IMR-90 (cell line): ENCODE measurements at regions not wholly inside any gene's neighbourhood (a gene's known extent, or its start where the extent isn't known, plus 50 kb on each side); places are given as distances from the start of the nearest gene placed in this dataset.

Experiments used
- ATAC-seq: fragments of 200-7000 bp; cut with Tn5 transposase; 2 replicates; pipeline ENCODE4 v1.9.1; 2020; ENCODE audit warnings: low read depth, mild to moderate bottlenecking, moderate library complexity
- BruUV-seq: library from RNA; stranded (reverse); fragments of 400-500 nt; replicated peaks from 2 replicates; lab custom pipeline; 2021; lab: Mats Ljungman, UMichigan
- CTCF ChIA-PET: fragments of 300-600 bp; formaldehyde crosslinking; extraction: SDS; loops from one replicate; lab custom pipeline; 2021; ENCODE audit warnings: antibody characterized with exemption; lab: Yijun Ruan, JAX
- POLR2A ChIA-PET: fragments of 300-600 bp; sonication (Branson Sonifier 250); formaldehyde crosslinking; loops from one replicate; lab custom pipeline; 2022; ENCODE audit warnings: antibody characterized with exemption; ENCODE audit not compliant: unreplicated experiment; lab: Charles Lee
- DNase-seq: peaks from one replicate; pipeline ENCODE4 v3.0.0; 2013
- H2AFZ ChIP-seq: replicated peaks from 2 replicates; pipeline ENCODE3; 2013; ENCODE audit warnings: low read length, mild to moderate bottlenecking; ENCODE audit not compliant: poor library complexity
- H2AK5ac ChIP-seq: 2 replicates; pipeline ENCODE4 v1.6.1; 2013; ENCODE audit warnings: low read depth, low read length, inconsistent platforms
- H2AK9ac ChIP-seq: replicated peaks from 2 replicates; pipeline ENCODE3; 2013; ENCODE audit warnings: mild to moderate bottlenecking, low read depth, low read length, moderate library complexity; ENCODE audit not compliant: poor library complexity
- H2BK120ac ChIP-seq: 2 replicates; pipeline ENCODE4 v1.6.1; 2013; ENCODE audit warnings: low read depth, low read length, inconsistent platforms
- H2BK15ac ChIP-seq: 3 replicates; pipeline ENCODE4 v1.6.1; 2013; ENCODE audit warnings: low read depth, low read length, inconsistent platforms
- H2BK20ac ChIP-seq: 2 replicates; pipeline ENCODE4 v1.6.1; 2013; ENCODE audit warnings: low read depth, mild to moderate bottlenecking, inconsistent platforms, low read length, moderate library complexity
- H2BK5ac ChIP-seq: 2 replicates; pipeline ENCODE4 v1.6.1; 2013; ENCODE audit warnings: mild to moderate bottlenecking, low read depth, low read length, inconsistent platforms; ENCODE audit not compliant: poor library complexity, severe bottlenecking
- H3K14ac ChIP-seq: replicated peaks from 2 replicates; pipeline ENCODE4 v1.6.1; 2013; ENCODE audit warnings: low read depth, low read length, inconsistent platforms
- H3K18ac ChIP-seq: 2 replicates; pipeline ENCODE4 v1.6.1; 2013; ENCODE audit warnings: low read depth, low read length, control low read depth
- H3K23ac ChIP-seq: 2 replicates; pipeline ENCODE4 v1.6.1; 2013; ENCODE audit warnings: low read depth, low read length, inconsistent platforms
- H3K27ac ChIP-seq: 2 replicates; pipeline ENCODE4 v1.5.1; 2013; ENCODE audit warnings: mild to moderate bottlenecking, control low read depth, low read length; ENCODE audit not compliant: insufficient read depth
- H3K27me3 ChIP-seq: 2 replicates; pipeline ENCODE4 v1.6.1; 2013; ENCODE audit warnings: low read length; ENCODE audit not compliant: control insufficient read depth, insufficient read depth
- H3K36me3 ChIP-seq: 2 replicates; pipeline ENCODE4 v1.6.1; 2013; ENCODE audit warnings: low read length, mixed read lengths; ENCODE audit not compliant: control insufficient read depth, insufficient read depth
- H3K4ac ChIP-seq: 2 replicates; pipeline ENCODE4 v1.6.1; 2013; ENCODE audit warnings: low read depth, low read length, inconsistent platforms
- H3K4me1 ChIP-seq: 2 replicates; pipeline ENCODE4 v1.6.1; 2013; ENCODE audit warnings: low read length, mixed read lengths; ENCODE audit not compliant: control insufficient read depth, insufficient read depth
- H3K4me2 ChIP-seq: 2 replicates; pipeline ENCODE4 v1.6.1; 2013; ENCODE audit warnings: low read depth, mild to moderate bottlenecking, control low read depth, low read length, moderate library complexity
- H3K4me3 ChIP-seq: 2 replicates; pipeline ENCODE4 v1.5.1; 2013; ENCODE audit warnings: low read depth, mild to moderate bottlenecking, control low read depth, low read length, moderate library complexity; ENCODE audit not compliant: insufficient read depth
- H3K56ac ChIP-seq: 2 replicates; pipeline ENCODE4 v1.6.1; 2013; ENCODE audit warnings: low read length, inconsistent platforms; ENCODE audit not compliant: insufficient read depth; ENCODE audit errors: extremely low read depth
- H3K79me1 ChIP-seq, 2 experiments: 2 replicates each; pipeline ENCODE4 v1.6.1; 2013; ENCODE audit warnings: low read length in 2 of 2, inconsistent platforms in 1 of 2, low read depth in 1 of 2
- H3K9ac ChIP-seq: 2 replicates; pipeline ENCODE4 v1.6.1; 2013; ENCODE audit warnings: low read depth, low read length, control low read depth
- H3K9me1 ChIP-seq: 2 replicates; pipeline ENCODE4 v1.6.1; 2013; ENCODE audit warnings: low read length, inconsistent platforms; ENCODE audit not compliant: insufficient read depth
- H3K9me3 ChIP-seq: 2 replicates; pipeline ENCODE4 v1.6.1; 2013; ENCODE audit warnings: low read length; ENCODE audit not compliant: control insufficient read depth, insufficient read depth
- H4K20me1 ChIP-seq: 2 replicates; pipeline ENCODE4 v1.6.1; 2013; ENCODE audit warnings: low read length, inconsistent platforms; ENCODE audit not compliant: insufficient read depth
- H4K5ac ChIP-seq: 2 replicates; pipeline ENCODE4 v1.6.1; 2013; ENCODE audit warnings: mild to moderate bottlenecking, low read depth, low read length, control low read depth
- H4K8ac ChIP-seq, 2 experiments: 2 replicates each; pipeline ENCODE4 v1.6.1; 2013; ENCODE audit warnings: low read depth in 2 of 2, low read length in 2 of 2, control low read depth in 1 of 2, inconsistent platforms in 1 of 2
- H4K91ac ChIP-seq: 2 replicates; pipeline ENCODE4 v1.6.1; 2013; ENCODE audit warnings: low read depth, low read length, inconsistent platforms; ENCODE audit not compliant: insufficient read depth
- BHLHE40 ChIP-seq: fragments of 150-350 bp; IDR thresholded peaks from 2 replicates; pipeline ENCODE4 v1.6.1; 2016; ENCODE audit warnings: mild to moderate bottlenecking, low read depth, low read length
- CEBPB ChIP-seq: IDR thresholded peaks from 2 replicates; pipeline ENCODE4 v1.6.1; 2012; ENCODE audit warnings: low read depth, low read length, improper control_type of control experiment
- CHD1 ChIP-seq: IDR thresholded peaks from 2 replicates; pipeline ENCODE4 v1.6.1; 2012; ENCODE audit warnings: low read depth, low read length, improper control_type of control experiment
- CTCF ChIP-seq: conservative IDR thresholded peaks from 2 replicates; pipeline ENCODE4 v1.5.1; 2012; ENCODE audit warnings: mild to moderate bottlenecking, low read depth, low read length, improper control_type of control experiment
- FOS ChIP-seq: fragments of 150-350 bp; IDR thresholded peaks from 2 replicates; pipeline ENCODE4 v1.6.1; 2016; ENCODE audit warnings: low read depth, low read length
- MAFK ChIP-seq: IDR thresholded peaks from 2 replicates; pipeline ENCODE4 v1.6.1; 2012; ENCODE audit warnings: low read depth, low read length, improper control_type of control experiment
- MAZ ChIP-seq: IDR thresholded peaks from 2 replicates; pipeline ENCODE4 v1.6.1; 2012; ENCODE audit warnings: low read depth, mild to moderate bottlenecking, low read length, improper control_type of control experiment, moderate library complexity, borderline replicate concordance
- MXI1 ChIP-seq: IDR thresholded peaks from 2 replicates; pipeline ENCODE4 v1.6.1; 2012; ENCODE audit warnings: low read depth, mild to moderate bottlenecking, low read length, moderate library complexity, borderline replicate concordance
- NFE2L2 ChIP-seq: fragments of 150-350 bp; IDR thresholded peaks from 2 replicates; pipeline ENCODE4 v1.6.1; 2016; ENCODE audit warnings: low read depth, mild to moderate bottlenecking, low read length
- POLR2A ChIP-seq: IDR thresholded peaks from 2 replicates; pipeline ENCODE4 v1.6.1; 2012; ENCODE audit warnings: mild to moderate bottlenecking, low read depth, low read length
- RAD21 ChIP-seq: IDR thresholded peaks from 2 replicates; pipeline ENCODE4 v1.6.1; 2012; ENCODE audit warnings: low read length, improper control_type of control experiment
- RCOR1 ChIP-seq: IDR thresholded peaks from 2 replicates; pipeline ENCODE4 v1.6.1; 2012; ENCODE audit warnings: mild to moderate bottlenecking, low read length, improper control_type of control experiment; ENCODE audit not compliant: insufficient replicate concordance
- SMC3 ChIP-seq: fragments of 150-350 bp; IDR thresholded peaks from 2 replicates; pipeline ENCODE4 v1.6.1; 2016; ENCODE audit warnings: low read depth, mild to moderate bottlenecking, antibody characterized with exemption, low read length, moderate library complexity
- WGBS, 2 experiments: methylation state at CpG; one replicate each; pipeline versions ENCODE4 v1.1.5 to v1.1.7; 2013; ENCODE audit warnings: missing lambda C conversion rate in 2 of 2; ENCODE audit not compliant: insufficient read length in 1 of 2; ENCODE audit errors: extremely low coverage in 2 of 2; 5-methylcytosine and 5-hydroxymethylcytosine counted together
- dilution Hi-C: fragments of 300-500 bp; cut with HindIII; formaldehyde crosslinking; loops from one replicate; pipeline ENCODE4 v1.14.3; 2018; ENCODE audit warnings: low sequenced_read_pairs; ENCODE audit not compliant: unreplicated experiment
- in situ Hi-C: fragments of 300-500 bp; cut with MboI; formaldehyde crosslinking; loops from 3 replicates; pipeline ENCODE4 v1.14.3; 2019; ENCODE audit warnings: low sequenced_read_pairs, inconsistent platforms, mixed read lengths
- intact Hi-C: fragments of 100-400 bp; cut with micrococcal nuclease; formaldehyde crosslinking; loops from 2 replicates; pipeline ENCODE4 v1.10.0; 2022
- TF ChIP-seq, protein P1 (sequence below): fragments of 150-350 bp; IDR thresholded peaks from 2 replicates; pipeline ENCODE4 v1.6.1; 2016; ENCODE audit warnings: low read depth, mild to moderate bottlenecking, low read length, moderate library complexity, borderline replicate concordance
- TF ChIP-seq, protein P2 (sequence below): fragments of 150-350 bp; IDR thresholded peaks from 2 replicates; pipeline ENCODE4 v1.6.1; 2017; ENCODE audit warnings: mild to moderate bottlenecking, antibody characterized with exemption, low read length, low read depth

GRCh38 chr11:134905517-134905916, 493.5 kb upstream of the B3GAT1 start:
- Histone ChIP-seq H2AFZ (no peak overlapping the region), H3K4me1 (no peaks in the 10 kb centered on the region), H2AK5ac (no peak overlapping the region), H3K14ac (no peak overlapping the region), H3K79me1 (no peaks in the 10 kb centered on the region), H3K56ac (no peak overlapping the region), H3K4me3 (no peak overlapping the region), H4K20me1 (no peaks in the 10 kb centered on the region), H3K4ac (no peak overlapping the region), H2BK120ac (no peak overlapping the region), H3K4me2 (no peak overlapping the region), H4K5ac (no peak overlapping the region), H3K9ac (no peak overlapping the region), H3K27ac (no peak overlapping the region), H2BK20ac (no peak overlapping the region), H3K27me3 (no peaks in the 10 kb centered on the region), H2BK5ac (no peak overlapping the region), H2BK15ac (no peak overlapping the region), H4K91ac (no peak overlapping the region), H3K18ac (no peak overlapping the region), H3K36me3 (no peaks in the 10 kb centered on the region), H2AK9ac (no peak overlapping the region), H3K23ac (no peak overlapping the region), H3K9me1 (no peaks in the 10 kb centered on the region), H4K8ac (no peak overlapping the region), H3K9me3 (peaks cover 22% of the 10 kb centered on the region)
- BruUV-seq = no TSS peak
- ChIA-PET CTCF (no interaction called here), POLR2A (no interaction called here)
- no peak for ATAC-seq
- in situ Hi-C loops = no loop called here
- DNase-seq = no peak
- TF ChIP-seq BHLHE40 (no peak), RAD21 (no peak), MAFK (no peak), MAZ (no peak), CHD1 (no peak), SMC3 (no peak), FOS (no peak), MXI1 (no peak), CEBPB (no peak), NFE2L2 (no peak), POLR2A (no peak), CTCF (no peak), RCOR1 (no peak)
- TF ChIP-seq, protein P1, sequence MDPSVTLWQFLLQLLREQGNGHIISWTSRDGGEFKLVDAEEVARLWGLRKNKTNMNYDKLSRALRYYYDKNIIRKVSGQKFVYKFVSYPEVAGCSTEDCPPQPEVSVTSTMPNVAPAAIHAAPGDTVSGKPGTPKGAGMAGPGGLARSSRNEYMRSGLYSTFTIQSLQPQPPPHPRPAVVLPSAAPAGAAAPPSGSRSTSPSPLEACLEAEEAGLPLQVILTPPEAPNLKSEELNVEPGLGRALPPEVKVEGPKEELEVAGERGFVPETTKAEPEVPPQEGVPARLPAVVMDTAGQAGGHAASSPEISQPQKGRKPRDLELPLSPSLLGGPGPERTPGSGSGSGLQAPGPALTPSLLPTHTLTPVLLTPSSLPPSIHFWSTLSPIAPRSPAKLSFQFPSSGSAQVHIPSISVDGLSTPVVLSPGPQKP = no peak
- TF ChIP-seq, protein P2, sequence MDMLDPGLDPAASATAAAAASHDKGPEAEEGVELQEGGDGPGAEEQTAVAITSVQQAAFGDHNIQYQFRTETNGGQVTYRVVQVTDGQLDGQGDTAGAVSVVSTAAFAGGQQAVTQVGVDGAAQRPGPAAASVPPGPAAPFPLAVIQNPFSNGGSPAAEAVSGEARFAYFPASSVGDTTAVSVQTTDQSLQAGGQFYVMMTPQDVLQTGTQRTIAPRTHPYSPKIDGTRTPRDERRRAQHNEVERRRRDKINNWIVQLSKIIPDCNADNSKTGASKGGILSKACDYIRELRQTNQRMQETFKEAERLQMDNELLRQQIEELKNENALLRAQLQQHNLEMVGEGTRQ = no peak
- dilution Hi-C loops = no loop called here
- no CpG with 5 or more reads among the region's 2 CpGs for WGBS, 2 experiments
- intact Hi-C loops = no loop called here
